HFFc6 (cell line): ENCODE measurements at regions not wholly inside any gene's neighbourhood (a gene's known extent, or its start where the extent isn't known, plus 50 kb on each side); places are given as distances from the start of the nearest gene placed in this dataset.
A peak's percentile ranks its signal among the peaks of the same experiment; 100 is the strongest.

Experiments used
- DNase-seq: peaks from one replicate; pipeline ENCODE4 v3.0.0-alpha.2; 2018
- H3K27ac Mint-ChIP-seq: 2 replicates; pipeline ENCODE4 v1.8.0; 2020; ENCODE audit warnings: mild to moderate bottlenecking, mixed read lengths
- H3K27me3 Mint-ChIP-seq: 2 replicates; pipeline ENCODE4 v1.8.0; 2021; ENCODE audit warnings: mild to moderate bottlenecking, moderate library complexity, mixed read lengths; ENCODE audit not compliant: insufficient read depth
- H3K36me3 Mint-ChIP-seq: 2 replicates; pipeline ENCODE4 v1.8.0; 2021; ENCODE audit warnings: low read depth, mixed read lengths
- H3K4me1 Mint-ChIP-seq: 2 replicates; pipeline ENCODE4 v1.8.0; 2020; ENCODE audit warnings: low read depth, mixed read lengths
- H3K4me3 Mint-ChIP-seq: 2 replicates; pipeline ENCODE4 v1.8.0; 2020; ENCODE audit warnings: mild to moderate bottlenecking, moderate library complexity, mixed read lengths
- H3K9me3 Mint-ChIP-seq: 2 replicates; pipeline ENCODE4 v1.8.0; 2020; ENCODE audit warnings: mild to moderate bottlenecking, mixed read lengths
- CTCF ChIP-seq: fragments of 200-600 bp; sonication (generic); IDR thresholded peaks from 2 replicates; pipeline ENCODE4 v1.5.0; 2021; ENCODE audit warnings: antibody characterized with exemption, mild to moderate bottlenecking

- H3K36me3 Mint-ChIP-seq: no peaks in the 10 kb centered on the region
- H3K27ac Mint-ChIP-seq: no peak overlapping the region
- no peaks in the 10 kb centered on the region; the same call in 1 of the 2 replicates for H3K9me3 Mint-ChIP-seq
- DNase-seq: no peak
- no peaks in the 10 kb centered on the region; the same call in 1 of the 2 replicates for H3K27me3 Mint-ChIP-seq
- TF ChIP-seq CTCF: no peak
- no peak overlapping the region for H3K4me3 Mint-ChIP-seq
- H3K4me1 Mint-ChIP-seq: peaks cover 10% of the 10 kb centered on the region; the same call in 1 of the 2 replicates
These were observed 1017.5 kb downstream of the XPNPEP1 start for GRCh38 chr10:108905821-108906220.

GRCh38 chr10:108905171-108905570 lies 1018.1 kb downstream of the XPNPEP1 start:
- H3K27me3 Mint-ChIP-seq: no peaks in the 10 kb centered on the region; the same call in 1 of the 2 replicates
- H3K9me3 Mint-ChIP-seq: no peaks in the 10 kb centered on the region; the same call in 1 of the 2 replicates
- no peak for DNase-seq
- H3K4me3 Mint-ChIP-seq: no peak overlapping the region
- peaks cover 10% of the 10 kb centered on the region; the same call in 1 of the 2 replicates for H3K4me1 Mint-ChIP-seq
- H3K36me3 Mint-ChIP-seq: no peaks in the 10 kb centered on the region
- H3K27ac Mint-ChIP-seq: no peak overlapping the region
- TF ChIP-seq CTCF: no peak

- H3K4me1 Mint-ChIP-seq: peaks cover 10% of the 10 kb centered on the region; the same call in 1 of the 2 replicates
- TF ChIP-seq CTCF: no peak
- no peaks in the 10 kb centered on the region for H3K36me3 Mint-ChIP-seq
- H3K27ac Mint-ChIP-seq: no peak overlapping the region
- DNase-seq: peak; percentile 1
- H3K4me3 Mint-ChIP-seq: no peak overlapping the region
- no peaks in the 10 kb centered on the region; the same call in 1 of the 2 replicates for H3K27me3 Mint-ChIP-seq
- no peaks in the 10 kb centered on the region; the same call in 1 of the 2 replicates for H3K9me3 Mint-ChIP-seq
These were observed 1019.0 kb downstream of the XPNPEP1 start for GRCh38 chr10:108904163-108904838.

- no peak for TF ChIP-seq CTCF
- no peaks in the 10 kb centered on the region for H3K36me3 Mint-ChIP-seq
- no peak overlapping the region for H3K4me3 Mint-ChIP-seq
- no peak overlapping the region for H3K27ac Mint-ChIP-seq
- no peak for DNase-seq
- H3K9me3 Mint-ChIP-seq: no peaks in the 10 kb centered on the region; the same call in 1 of the 2 replicates
- H3K4me1 Mint-ChIP-seq: peaks cover 10% of the 10 kb centered on the region; the same call in 1 of the 2 replicates
- H3K27me3 Mint-ChIP-seq: no peaks in the 10 kb centered on the region; the same call in 1 of the 2 replicates
These were observed 1020.6 kb downstream of the XPNPEP1 start for GRCh38 chr10:108902619-108903285.

GRCh38 chr10:108901781-108902618 lies 1021.3 kb downstream of the XPNPEP1 start:
- Mint-ChIP-seq H3K27ac (no peak overlapping the region), H3K4me3 (no peak overlapping the region), H3K9me3 (no peaks in the 10 kb centered on the region; the same call in 1 of the 2 replicates), H3K4me1 (peaks cover 10% of the 10 kb centered on the region; the same call in 1 of the 2 replicates), H3K27me3 (peaks cover 2% of the 10 kb centered on the region; the same call in 1 of the 2 replicates), H3K36me3 (no peaks in the 10 kb centered on the region)
- DNase-seq: peak; percentile 8
- no peak for TF ChIP-seq CTCF
